ENCODE measurements at regions not wholly inside any gene's neighbourhood (a gene's known extent, or its start where the extent isn't known, plus 50 kb on each side); places are given as distances from the start of the nearest gene placed in this dataset.

DNA sequence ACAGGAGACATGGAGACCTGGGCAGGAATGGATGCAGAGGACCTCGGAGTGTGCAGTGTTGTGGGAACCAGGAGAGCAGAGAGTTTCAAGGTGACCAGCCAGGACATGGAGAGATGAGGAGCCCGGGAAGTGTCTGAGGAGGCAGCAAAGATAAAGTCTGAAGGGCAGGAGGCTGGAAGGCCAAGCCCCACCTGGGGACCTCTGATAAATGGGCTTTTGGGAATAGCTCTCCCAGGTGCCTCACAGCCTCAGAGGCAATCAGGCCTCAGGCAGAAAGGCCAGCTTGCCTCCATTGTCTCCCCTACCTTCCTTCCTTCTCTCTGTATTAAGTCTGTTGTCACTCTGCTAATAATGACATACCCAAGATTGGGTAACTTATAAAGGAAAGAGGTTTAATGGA, 97.5 kb upstream of the TPM1 start:
- TF ChIP-seq, protein P1, sequence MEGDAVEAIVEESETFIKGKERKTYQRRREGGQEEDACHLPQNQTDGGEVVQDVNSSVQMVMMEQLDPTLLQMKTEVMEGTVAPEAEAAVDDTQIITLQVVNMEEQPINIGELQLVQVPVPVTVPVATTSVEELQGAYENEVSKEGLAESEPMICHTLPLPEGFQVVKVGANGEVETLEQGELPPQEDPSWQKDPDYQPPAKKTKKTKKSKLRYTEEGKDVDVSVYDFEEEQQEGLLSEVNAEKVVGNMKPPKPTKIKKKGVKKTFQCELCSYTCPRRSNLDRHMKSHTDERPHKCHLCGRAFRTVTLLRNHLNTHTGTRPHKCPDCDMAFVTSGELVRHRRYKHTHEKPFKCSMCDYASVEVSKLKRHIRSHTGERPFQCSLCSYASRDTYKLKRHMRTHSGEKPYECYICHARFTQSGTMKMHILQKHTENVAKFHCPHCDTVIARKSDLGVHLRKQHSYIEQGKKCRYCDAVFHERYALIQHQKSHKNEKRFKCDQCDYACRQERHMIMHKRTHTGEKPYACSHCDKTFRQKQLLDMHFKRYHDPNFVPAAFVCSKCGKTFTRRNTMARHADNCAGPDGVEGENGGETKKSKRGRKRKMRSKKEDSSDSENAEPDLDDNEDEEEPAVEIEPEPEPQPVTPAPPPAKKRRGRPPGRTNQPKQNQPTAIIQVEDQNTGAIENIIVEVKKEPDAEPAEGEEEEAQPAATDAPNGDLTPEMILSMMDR (IDR thresholded peaks at IDR 0.05), result no peak
- no peak for TF ChIP-seq POLR2A (IDR thresholded peaks at IDR 0.05)
